PFSK-1 (cell line): ENCODE measurements at regions not wholly inside any gene's neighbourhood (a gene's known extent, or its start where the extent isn't known, plus 50 kb on each side); places are given as distances from the start of the nearest gene placed in this dataset.

Experiments
- FOXP2 ChIP-seq: optimal IDR thresholded peaks from 2 replicates; pipeline ENCODE3; 2011; ENCODE audit warnings: borderline replicate concordance, control low read depth, inconsistent platforms; ENCODE audit not compliant: insufficient read depth; ENCODE audit errors: extremely low read length, extremely low read depth
- POLR2AphosphoS5 ChIP-seq: IDR thresholded peaks from 2 replicates; pipeline ENCODE4 v1.6.1; 2012; ENCODE audit warnings: low read depth, mild to moderate bottlenecking, control low read depth, low read length, moderate library complexity
- REST ChIP-seq, 2 experiments: IDR thresholded peaks; 2 replicates each; pipeline versions ENCODE4 v1.6.1 to v1.8.0; 2011 to 2012; ENCODE audit warnings: low read depth in 2 of 2, low read length in 2 of 2, control low read depth in 1 of 2, inconsistent platforms in 1 of 2, mild to moderate bottlenecking in 1 of 2, moderate library complexity in 1 of 2; ENCODE audit not compliant: insufficient read depth in 1 of 2
- SIN3A ChIP-seq: IDR thresholded peaks from 2 replicates; pipeline ENCODE4 v1.6.1; 2012; ENCODE audit warnings: mild to moderate bottlenecking, low read length, moderate library complexity, borderline replicate concordance; ENCODE audit not compliant: insufficient read depth
- TAF1 ChIP-seq: IDR thresholded peaks from 2 replicates; pipeline ENCODE4 v1.6.1; 2012; ENCODE audit warnings: low read length, control low read depth, borderline replicate concordance; ENCODE audit not compliant: insufficient read depth

- no peak for TF ChIP-seq REST (IDR thresholded peaks at IDR 0.05; ENCODE audit: insufficient read depth in 1 of 2, low read depth in 2 of 2, low read length in 2 of 2)
- no peak for TF ChIP-seq SIN3A
- TF ChIP-seq POLR2AphosphoS5, result no peak
- TF ChIP-seq FOXP2, result no peak
- TF ChIP-seq TAF1, result no peak
These were observed 52.2 kb upstream of the KCNH7 start for GRCh38 chr2:162890690-162891311.

- TF ChIP-seq REST (IDR thresholded peaks at IDR 0.05; ENCODE audit: insufficient read depth in 1 of 2, low read depth in 2 of 2, low read length in 2 of 2) (no peak), POLR2AphosphoS5 (no peak), FOXP2 (no peak), TAF1 (no peak), SIN3A (no peak)
These were observed 50.1 kb upstream of the KCNH7 start for GRCh38 chr2:162888652-162889051.
